SIG-M5 treated with dmso at 0.1 percent for 504 hours (cell line): ENCODE measurements at regions not wholly inside any gene's neighbourhood (a gene's known extent, or its start where the extent isn't known, plus 50 kb on each side); places are given as distances from the start of the nearest gene placed in this dataset.

Experiments
- DNase-seq: peaks from one replicate; lab custom pipeline; 2025; ENCODE audit not compliant: unreplicated experiment; lab: John Stamatoyannopoulos, UW

DNA sequence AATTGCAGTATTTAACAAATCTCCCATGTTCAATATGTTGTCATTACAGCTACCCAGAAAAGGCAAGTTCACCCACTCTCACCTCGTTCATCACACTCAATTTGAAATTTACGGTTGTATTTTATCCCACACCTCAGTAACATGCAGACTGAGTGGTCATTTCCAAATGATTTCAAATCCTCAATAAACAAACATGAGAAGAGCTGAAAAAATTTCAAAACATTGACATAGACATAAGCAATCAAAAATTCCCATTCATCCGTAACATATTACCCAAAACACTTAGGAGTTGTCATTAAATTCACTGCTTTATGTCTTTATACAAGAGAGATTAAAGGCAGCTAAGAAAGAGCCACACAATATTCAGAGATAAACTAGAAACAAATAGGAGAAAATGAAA, 61.7 kb upstream of the NEBL start:
- DNase-seq = no peak

DNA sequence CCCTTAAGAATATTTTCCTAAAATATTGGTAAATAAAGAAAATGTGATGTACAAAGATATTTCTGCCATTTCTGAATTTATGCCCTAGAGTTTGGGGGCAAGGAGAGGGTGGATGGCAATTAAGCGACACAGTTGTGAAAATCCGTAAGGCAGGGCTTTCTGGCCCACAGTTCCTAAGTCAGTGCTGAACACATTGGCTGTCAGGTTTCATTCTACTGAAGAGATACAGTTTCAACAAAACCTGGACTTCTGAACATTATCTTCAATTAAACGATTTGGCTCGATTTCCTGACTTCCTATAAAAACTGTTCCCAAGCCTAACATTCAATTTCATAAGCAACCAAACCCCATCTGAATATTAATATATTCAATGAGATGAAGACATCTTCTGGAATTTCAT, 61.1 kb upstream of the NEBL start:
- DNase-seq = no peak

DNA sequence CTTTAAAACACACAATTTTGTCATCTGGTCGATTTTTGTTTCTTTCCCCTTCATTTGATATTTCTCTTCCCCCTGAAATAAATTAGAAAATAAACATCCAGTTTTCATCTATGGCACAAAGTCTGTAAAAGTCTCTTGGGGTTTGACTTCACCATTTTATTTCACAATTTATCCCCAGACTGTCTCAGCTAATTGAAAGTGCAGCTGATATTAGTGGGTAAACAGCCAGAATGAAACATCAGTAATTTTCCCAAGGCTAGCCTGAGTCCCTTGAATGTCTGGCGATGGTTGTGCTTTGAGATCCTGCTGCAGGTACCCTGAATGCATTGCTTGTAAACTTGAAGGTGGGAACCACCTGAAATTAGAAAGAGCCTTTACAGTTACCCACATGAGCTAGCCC, 60.6 kb upstream of the NEBL start:
- DNase-seq = no peak

DNA sequence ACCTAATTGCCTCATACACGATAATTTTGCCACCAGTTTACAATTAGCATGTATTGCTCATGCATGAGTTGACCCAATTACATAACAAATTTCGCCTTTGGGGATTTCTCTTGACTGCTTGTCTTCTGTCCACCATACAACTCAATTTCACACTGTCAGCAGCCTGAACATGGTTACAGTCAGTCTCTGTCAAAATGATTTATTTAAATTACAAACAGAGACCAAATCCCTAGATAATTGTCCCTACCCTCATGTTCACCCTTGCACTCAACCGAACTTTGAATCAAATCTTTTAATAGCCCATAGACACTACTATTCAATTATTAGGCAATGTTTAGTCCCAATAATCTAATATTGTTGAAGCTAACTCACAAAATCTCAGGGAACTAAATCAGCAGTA, 59.7 kb upstream of the NEBL start:
- DNase-seq = no peak

DNA sequence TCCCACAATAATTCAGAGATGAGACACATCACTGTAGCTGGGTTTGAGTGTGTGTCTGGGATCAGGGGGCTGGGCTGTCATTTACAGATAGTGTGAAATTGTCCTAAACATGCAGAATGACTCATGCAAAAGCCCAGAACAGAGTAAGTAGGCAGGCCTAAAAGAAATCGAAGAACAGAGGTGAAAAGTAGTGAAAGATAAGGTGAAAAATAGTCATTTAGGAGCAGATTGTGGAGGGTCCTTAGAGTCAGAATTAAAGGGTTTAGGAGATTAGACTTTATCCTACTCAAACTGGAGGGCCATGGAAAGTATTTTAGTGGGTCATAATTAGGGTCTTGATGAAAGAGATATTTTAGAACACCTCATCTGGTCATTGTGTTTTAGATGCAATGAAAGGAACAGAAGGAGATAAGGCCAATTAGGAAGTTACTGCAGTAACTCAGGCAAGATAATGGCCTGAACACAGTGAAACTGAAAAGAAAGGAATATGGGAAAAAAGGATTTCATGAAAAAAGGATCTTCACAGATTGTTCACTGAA, 58.3 kb upstream of the NEBL start:
- DNase-seq = no peak

DNA sequence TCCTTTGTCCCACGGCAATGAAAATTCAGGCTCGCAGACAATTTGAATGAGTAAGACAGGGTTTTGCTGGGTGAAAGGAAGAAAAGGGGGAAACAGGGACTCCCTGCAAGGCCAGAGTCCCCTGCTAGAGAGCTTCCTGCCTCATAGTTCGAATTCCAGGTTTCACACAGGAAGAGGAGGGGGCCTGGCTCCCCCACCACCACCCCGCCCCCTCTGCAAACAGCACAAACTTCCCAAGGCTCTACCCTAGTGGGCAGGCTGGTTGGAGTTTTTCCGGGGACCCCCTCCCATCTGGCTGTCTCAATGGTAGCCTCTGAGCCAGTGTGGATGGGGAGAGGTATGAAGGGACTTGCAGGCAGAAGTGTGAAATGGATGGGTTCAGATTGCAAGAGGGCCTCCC, 57.4 kb upstream of the NEBL start:
- no peak for DNase-seq

DNA sequence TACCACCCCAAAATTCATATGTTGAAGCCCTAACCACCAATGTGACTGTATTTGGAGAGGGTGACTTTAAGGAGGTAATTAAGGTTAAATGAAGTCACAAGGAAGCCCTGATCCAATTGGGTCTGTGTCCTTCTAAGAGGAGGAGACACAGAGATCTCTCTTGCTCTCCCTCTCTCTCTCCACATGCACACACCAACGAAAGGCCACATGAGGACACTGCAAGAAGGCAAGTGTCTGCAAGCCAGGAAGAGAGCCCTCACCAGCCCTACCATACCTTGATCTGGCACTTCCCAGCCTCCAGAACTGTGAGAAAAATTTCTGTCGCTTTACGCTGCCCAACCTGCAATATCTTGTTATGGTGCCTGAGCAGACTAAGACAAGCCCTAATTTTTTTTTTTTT, 56.0 kb upstream of the NEBL start:
- no peak for DNase-seq

DNA sequence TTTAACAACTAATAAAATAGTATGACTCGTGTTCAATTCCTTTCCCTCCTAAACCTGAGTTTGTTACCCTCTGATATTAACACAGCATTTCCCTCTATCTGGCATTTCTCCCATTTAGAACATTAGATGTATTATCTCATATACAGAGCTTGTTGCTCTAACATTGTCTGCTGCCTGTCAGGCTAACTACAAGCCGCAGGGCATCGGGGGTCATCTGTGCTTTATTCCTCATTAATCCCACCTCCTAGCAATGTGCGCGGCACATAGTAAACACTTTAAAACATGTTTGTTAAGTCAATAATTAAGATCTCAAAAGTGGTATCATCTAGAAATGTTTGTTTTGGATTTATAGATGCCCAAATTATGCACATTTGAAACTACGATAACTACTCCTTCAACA, 52.9 kb upstream of the NEBL start:
- DNase-seq = no peak

DNA sequence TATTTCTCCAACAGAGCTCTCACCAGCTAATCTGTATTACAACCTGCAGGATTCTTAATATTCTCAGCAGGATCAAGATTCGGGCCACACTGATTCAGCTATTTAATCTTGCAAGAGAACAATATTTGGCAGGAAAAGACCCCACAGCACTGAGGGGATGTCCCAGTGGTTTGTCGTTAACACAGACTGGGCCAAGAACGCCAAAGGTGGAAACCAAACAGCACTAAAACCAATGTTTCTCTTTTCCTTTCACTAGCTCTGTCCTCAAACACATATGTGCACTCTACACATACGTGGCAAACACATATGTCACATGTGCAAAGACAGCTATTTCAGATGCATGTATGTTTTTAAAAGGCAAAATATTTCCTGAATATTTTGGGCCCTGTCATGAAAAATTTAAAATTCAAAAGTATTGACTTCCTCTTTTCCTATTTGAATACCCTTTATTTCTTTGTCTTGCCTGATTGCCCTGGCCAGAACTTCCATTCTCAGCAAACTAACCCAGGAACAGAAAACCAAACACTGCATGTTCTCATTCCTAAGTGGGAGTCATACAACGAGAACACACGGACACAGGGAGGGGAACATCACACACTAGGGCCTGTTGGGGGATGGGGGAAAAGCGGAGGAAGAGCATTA, 51.7 kb upstream of the NEBL start:
- DNase-seq = no peak
